ENCODE measurements at regions not wholly inside any gene's neighbourhood (a gene's known extent, or its start where the extent isn't known, plus 50 kb on each side); places are given as distances from the start of the nearest gene placed in this dataset.

DNA sequence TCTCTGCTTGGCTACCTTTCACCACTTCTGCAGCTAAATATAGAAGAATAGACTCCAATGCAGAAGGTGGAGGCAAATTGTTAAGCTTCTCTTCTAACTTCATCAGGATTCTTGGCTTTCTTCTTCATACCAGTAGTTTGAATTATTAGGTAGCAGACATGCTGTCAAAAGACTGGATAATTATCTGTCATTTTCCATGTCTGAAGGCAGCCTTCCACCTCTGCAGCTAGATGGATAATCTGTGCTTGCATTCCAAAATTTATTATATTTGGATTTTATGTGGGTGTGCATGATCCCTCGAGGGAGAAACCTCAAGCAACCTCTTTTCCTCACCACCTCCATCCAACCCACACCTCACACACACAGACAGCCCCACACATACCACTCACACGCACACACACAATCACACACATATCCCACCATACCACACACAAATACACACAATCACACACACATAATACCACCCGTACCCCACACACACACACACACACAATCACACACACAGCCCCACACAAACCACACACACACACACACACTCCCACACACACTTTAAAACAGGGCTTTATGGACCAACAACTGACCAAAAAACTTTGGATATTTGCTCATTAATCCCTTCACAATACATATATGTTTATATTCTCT is 145.0 kb downstream of the C7orf25 start:
- ChIA-PET CTCF (no interaction called here), POLR2A (ENCODE audit: low non-redundant PET) (no interaction called here)
- DNase-seq (ENCODE audit: low spot score): no peak
- TF ChIP-seq, protein P1, sequence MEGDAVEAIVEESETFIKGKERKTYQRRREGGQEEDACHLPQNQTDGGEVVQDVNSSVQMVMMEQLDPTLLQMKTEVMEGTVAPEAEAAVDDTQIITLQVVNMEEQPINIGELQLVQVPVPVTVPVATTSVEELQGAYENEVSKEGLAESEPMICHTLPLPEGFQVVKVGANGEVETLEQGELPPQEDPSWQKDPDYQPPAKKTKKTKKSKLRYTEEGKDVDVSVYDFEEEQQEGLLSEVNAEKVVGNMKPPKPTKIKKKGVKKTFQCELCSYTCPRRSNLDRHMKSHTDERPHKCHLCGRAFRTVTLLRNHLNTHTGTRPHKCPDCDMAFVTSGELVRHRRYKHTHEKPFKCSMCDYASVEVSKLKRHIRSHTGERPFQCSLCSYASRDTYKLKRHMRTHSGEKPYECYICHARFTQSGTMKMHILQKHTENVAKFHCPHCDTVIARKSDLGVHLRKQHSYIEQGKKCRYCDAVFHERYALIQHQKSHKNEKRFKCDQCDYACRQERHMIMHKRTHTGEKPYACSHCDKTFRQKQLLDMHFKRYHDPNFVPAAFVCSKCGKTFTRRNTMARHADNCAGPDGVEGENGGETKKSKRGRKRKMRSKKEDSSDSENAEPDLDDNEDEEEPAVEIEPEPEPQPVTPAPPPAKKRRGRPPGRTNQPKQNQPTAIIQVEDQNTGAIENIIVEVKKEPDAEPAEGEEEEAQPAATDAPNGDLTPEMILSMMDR (conservative IDR thresholded peaks at IDR 0.05; ENCODE audit: low read depth): no peak
- H3K27ac ChIP-seq: no peak overlapping the region

DNA sequence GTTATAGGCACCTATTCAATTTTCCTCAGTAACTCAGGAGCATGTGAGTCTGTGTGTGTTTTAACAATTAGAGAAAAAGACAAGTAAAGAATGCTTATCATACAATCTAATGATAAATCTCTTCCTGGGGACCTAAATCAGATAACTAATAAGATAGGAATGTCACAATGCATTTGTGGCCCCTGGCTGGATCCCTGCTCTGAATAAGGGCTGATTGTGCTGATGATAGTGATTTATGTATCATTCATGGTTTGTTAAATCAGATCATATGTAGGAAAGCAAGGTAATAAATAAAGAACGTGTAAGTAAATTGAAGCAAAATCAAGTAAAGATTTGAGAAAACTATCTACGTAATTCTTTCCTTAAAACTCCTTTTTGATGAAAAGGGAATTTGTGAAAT is 145.9 kb downstream of the C7orf25 start:
- no peak for DNase-seq (ENCODE audit: low spot score)
- ChIA-PET CTCF (no interaction called here), POLR2A (ENCODE audit: low non-redundant PET) (no interaction called here)
- no peak overlapping the region for H3K27ac ChIP-seq
- TF ChIP-seq, protein P1 (conservative IDR thresholded peaks at IDR 0.05; ENCODE audit: low read depth): no peak

DNA sequence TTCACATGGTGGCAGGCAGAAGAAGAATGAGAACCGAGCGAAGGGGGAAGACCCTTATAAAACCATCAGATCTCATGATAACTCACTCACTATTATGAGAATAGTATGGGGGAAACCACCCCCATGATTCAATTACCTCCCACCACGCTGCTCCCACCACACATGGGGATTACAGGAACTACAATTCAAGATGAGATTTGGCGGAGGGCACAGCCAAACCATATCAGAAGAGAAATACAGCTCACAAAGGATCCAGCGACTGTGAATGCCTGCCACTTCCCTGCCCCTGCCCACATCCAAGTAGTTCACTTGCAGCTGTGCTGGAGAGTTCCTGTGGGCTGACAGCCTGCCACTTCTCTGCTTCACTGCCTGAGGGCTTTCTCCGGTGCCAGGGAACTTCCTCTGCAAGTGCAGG is 148.7 kb downstream of the C7orf25 start:
- DNase-seq (ENCODE audit: low spot score): no peak
- ChIA-PET CTCF (interaction anchor here (0.6 kb wide), 1 partner anchor 1767 kb away, joined by 3 read pairs; no protein-coding TSS in a partner anchor), POLR2A (ENCODE audit: low non-redundant PET) (no interaction called here)
- TF ChIP-seq, protein P1 (conservative IDR thresholded peaks at IDR 0.05; ENCODE audit: low read depth): no peak
- no peak overlapping the region for H3K27ac ChIP-seq

DNA sequence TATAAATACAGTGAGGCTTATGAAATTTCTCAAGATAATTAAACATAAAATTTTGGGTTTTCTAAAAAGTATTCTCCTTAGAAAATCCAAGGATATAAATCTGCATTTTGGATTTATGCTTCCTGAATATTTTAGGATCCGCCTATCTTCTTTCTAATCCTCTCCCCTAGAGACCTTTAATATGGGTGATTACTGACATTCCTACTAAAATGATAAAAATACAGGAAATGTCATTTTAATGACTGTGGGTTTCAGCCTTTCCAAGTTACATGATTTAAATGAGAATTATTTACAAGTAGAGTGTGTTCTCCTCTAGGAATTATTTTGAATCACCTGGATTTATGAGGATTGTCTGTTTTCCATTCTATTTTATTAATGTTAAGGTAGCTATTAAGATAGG is 150.4 kb downstream of the C7orf25 start:
- TF ChIP-seq, protein P1 (conservative IDR thresholded peaks at IDR 0.05; ENCODE audit: low read depth): no peak
- CTCF ChIA-PET: interaction anchor here (0.5 kb wide), 1 partner anchor 29 kb away, joined by 6 read pairs; no protein-coding TSS in a partner anchor
- no peak overlapping the region for H3K27ac ChIP-seq
- POLR2A ChIA-PET (ENCODE audit: low non-redundant PET): no interaction called here
- DNase-seq (ENCODE audit: low spot score): no peak

DNA sequence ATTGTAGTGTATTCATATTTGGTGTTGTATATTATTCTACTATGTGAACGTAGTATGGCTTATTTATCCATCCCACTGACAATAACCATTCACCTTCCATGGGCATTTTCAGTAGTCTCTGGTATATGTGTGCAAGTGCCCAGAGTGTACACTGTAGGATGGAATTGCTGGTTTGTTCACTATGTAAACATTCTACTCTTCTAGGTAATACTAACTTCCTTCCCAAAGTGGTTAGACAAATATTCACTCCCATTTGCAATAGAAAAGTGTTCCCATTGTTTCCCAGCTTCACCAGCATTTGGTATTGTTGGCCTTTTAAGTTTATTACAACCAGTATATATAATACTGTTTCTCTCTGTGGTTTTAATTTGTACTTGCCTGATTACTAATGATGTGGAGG is 153.7 kb downstream of the C7orf25 start:
- DNase-seq (ENCODE audit: low spot score): no peak
- no peak overlapping the region for H3K27ac ChIP-seq
- POLR2A ChIA-PET (ENCODE audit: low non-redundant PET): no interaction called here
- TF ChIP-seq, protein P1 (conservative IDR thresholded peaks at IDR 0.05; ENCODE audit: low read depth): no peak
- CTCF ChIA-PET: interaction anchor here (1.2 kb wide), 1 partner anchor 13 kb away, joined by 8 read pairs; no protein-coding TSS in a partner anchor

DNA sequence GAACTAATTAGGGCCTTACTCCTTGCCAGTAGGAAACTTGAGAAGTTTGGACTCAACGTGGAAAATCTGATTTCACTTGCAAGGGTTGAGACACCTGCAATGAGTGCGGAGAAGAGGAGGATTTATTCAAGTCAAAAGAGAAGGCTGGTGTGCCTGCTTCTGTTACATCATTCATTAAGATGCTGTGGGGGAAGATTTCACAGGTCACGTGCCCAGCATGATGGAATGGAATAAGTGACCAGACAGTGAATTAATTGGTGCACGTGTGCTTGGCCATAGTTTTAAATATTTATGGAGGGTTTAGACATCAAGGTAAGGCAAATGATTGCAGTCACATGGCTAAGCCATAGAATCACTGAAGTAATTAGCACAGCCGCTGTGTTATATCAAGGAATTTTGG is 155.0 kb downstream of the C7orf25 start:
- CTCF ChIA-PET: no interaction called here
- TF ChIP-seq, protein P1 (conservative IDR thresholded peaks at IDR 0.05; ENCODE audit: low read depth): no peak
- POLR2A ChIA-PET (ENCODE audit: low non-redundant PET): no interaction called here
- DNase-seq (ENCODE audit: low spot score): no peak
- no peak overlapping the region for H3K27ac ChIP-seq

Measured in RWPE1 (cell line).